ENCODE measurements at regions not wholly inside any gene's neighbourhood (a gene's known extent, or its start where the extent isn't known, plus 50 kb on each side); places are given as distances from the start of the nearest gene placed in this dataset.
"Not testable (repeated sequence)": the region's sequence is repeated elsewhere in the genome, so short reads cannot be mapped to it uniquely, and the experiment has no call there.

GRCh38 chr1:65062339-65062738 is 85.7 kb upstream of the AK4 start:
- DNase-seq (ENCODE audit: low read depth in 2 of 2), result no peak

GRCh38 chr1:65063025-65063424 is 85.0 kb upstream of the AK4 start:
- no peak for DNase-seq (ENCODE audit: low read depth in 2 of 2)

GRCh38 chr1:65064981-65065380 is 83.0 kb upstream of the AK4 start:
- DNase-seq (ENCODE audit: low read depth in 2 of 2), result no peak

GRCh38 chr1:65065524-65066418 is 82.2 kb upstream of the AK4 start:
- no peak for DNase-seq (ENCODE audit: low read depth in 2 of 2)

- no peak for DNase-seq (ENCODE audit: low read depth in 2 of 2)
Measured at GRCh38 chr1:65066419-65066765, 81.6 kb upstream of the AK4 start.

- DNase-seq (ENCODE audit: low read depth in 2 of 2), result peak; percentile 55 to 76
Measured at GRCh38 chr1:65066766-65067490, 81.1 kb upstream of the AK4 start.

- DNase-seq (ENCODE audit: low read depth in 2 of 2), result peak; percentile 17 to 41
Measured at GRCh38 chr1:65067491-65068201, 80.4 kb upstream of the AK4 start.

- no peak for DNase-seq (ENCODE audit: low read depth in 2 of 2)
Measured at GRCh38 chr1:65068202-65069010, 79.6 kb upstream of the AK4 start.

- DNase-seq (ENCODE audit: low read depth in 2 of 2), result peak; percentile 24
Measured at GRCh38 chr1:65069011-65069565, 78.9 kb upstream of the AK4 start.

GRCh38 chr1:65072845-65073244 is 75.2 kb upstream of the AK4 start:
- no peak for DNase-seq (ENCODE audit: low read depth in 2 of 2)

- peak; percentile 42 to 58 for DNase-seq (ENCODE audit: low read depth in 2 of 2)
Measured at GRCh38 chr1:65075123-65075976, 72.7 kb upstream of the AK4 start.

- DNase-seq (ENCODE audit: low read depth in 2 of 2), result no peak
Measured at GRCh38 chr1:65077369-65077768, 70.6 kb upstream of the AK4 start.

- DNase-seq (ENCODE audit: low read depth in 2 of 2), result no peak
Measured at GRCh38 chr1:65079941-65080340, 68.1 kb upstream of the AK4 start.

GRCh38 chr1:65082346-65083040 is 65.5 kb upstream of the AK4 start:
- no peak for DNase-seq (ENCODE audit: low read depth in 2 of 2)

- no peak for DNase-seq (ENCODE audit: low read depth in 2 of 2)
Measured at GRCh38 chr1:65083263-65083896, 64.6 kb upstream of the AK4 start.

GRCh38 chr1:65084066-65084465 is 63.9 kb upstream of the AK4 start:
- no peak for DNase-seq (ENCODE audit: low read depth in 2 of 2)

- not testable (repeated sequence) for DNase-seq (ENCODE audit: low read depth in 2 of 2)
Measured at GRCh38 chr1:65087519-65087918, 60.5 kb upstream of the AK4 start.

- no peak for DNase-seq (ENCODE audit: low read depth in 2 of 2)
Measured at GRCh38 chr1:65090406-65090805, 57.6 kb upstream of the AK4 start.

- DNase-seq (ENCODE audit: low read depth in 2 of 2), result no peak
Measured at GRCh38 chr1:65092691-65093090, 55.3 kb upstream of the AK4 start.

Data from stimulated activated CD8-positive, alpha-beta memory T cell treated with anti-CD3 and anti-CD28 coated beads, Interleukin-7, amount 100 ng/mL, for 4 hours (primary cell).